ENCODE measurements at regions not wholly inside any gene's neighbourhood (a gene's known extent, or its start where the extent isn't known, plus 50 kb on each side); places are given as distances from the start of the nearest gene placed in this dataset.

- H3K4me1 ChIP-seq (ENCODE audit: control insufficient read depth in 1 of 2, insufficient read depth in 2 of 2, low read length in 2 of 2): no peaks in the 10 kb centered on the region
- no peak overlapping the region for H3K27ac ChIP-seq (ENCODE audit: low read depth, low read length)
- H3K4me3 ChIP-seq (replicated peaks in 1 of 2; ENCODE audit: low read depth in 1 of 2, low read length in 2 of 2): no peak overlapping the region
- H4K20me1 ChIP-seq (ENCODE audit: insufficient read depth): no peaks in the 10 kb centered on the region
- CTCF ChIA-PET: no interaction called here
- H3K9me3 ChIP-seq (ENCODE audit: control insufficient read depth in 1 of 2, insufficient read depth in 1 of 2, low read depth in 1 of 2, low read length in 2 of 2): no peaks in the 10 kb centered on the region
- no TSS peak for BruUV-seq (replicated peaks)
- DNase-seq (ENCODE audit: low read depth, low spot score): no peak
- H2AFZ ChIP-seq (ENCODE audit: low read depth, low read length, poor library complexity, severe bottlenecking): no peak overlapping the region
- POLR2A ChIA-PET: no interaction called here
- no peak overlapping the region for H3K4me2 ChIP-seq (ENCODE audit: low read length)
- no peak overlapping the region for H3K9ac ChIP-seq (ENCODE audit: low read length)
- intact Hi-C loops (cut with micrococcal nuclease): no loop called here
- ATAC-seq: no peak
- no peaks in the 10 kb centered on the region for H3K27me3 ChIP-seq (ENCODE audit: insufficient read depth, low read length)
- no peaks in the 10 kb centered on the region for H3K36me3 ChIP-seq (ENCODE audit: control insufficient read depth in 1 of 2, insufficient read depth in 2 of 2, low read length in 2 of 2)
- TF ChIP-seq TCF7L2 (IDR thresholded peaks at IDR 0.05; ENCODE audit: borderline replicate concordance, extremely low read depth, insufficient read depth, insufficient read length) (no peak), RAD21 (IDR thresholded peaks at IDR 0.05; ENCODE audit: low read depth) (no peak), JUND (IDR thresholded peaks at IDR 0.05) (no peak), POLR2AphosphoS5 (IDR thresholded peaks at IDR 0.05; ENCODE audit: low read depth, low read length) (no peak), CBX3 (IDR thresholded peaks at IDR 0.05; ENCODE audit: low read depth) (no peak), ATF3 (IDR thresholded peaks at IDR 0.05) (no peak), ZNF274 (IDR thresholded peaks at IDR 0.05; ENCODE audit: low read depth, low read length) (no peak), SRF (IDR thresholded peaks at IDR 0.05; ENCODE audit: low read depth) (no peak), ELF1 (IDR thresholded peaks at IDR 0.05; ENCODE audit: borderline replicate concordance, low read depth) (no peak), ZBTB33 (IDR thresholded peaks at IDR 0.05; ENCODE audit: extremely low read depth, insufficient replicate concordance, low read length) (no peak), CEBPB (IDR thresholded peaks at IDR 0.05; ENCODE audit: low read depth) (no peak), POLR2A (IDR thresholded peaks at IDR 0.05; ENCODE audit: borderline replicate concordance, extremely low read depth, insufficient read depth, insufficient read length) (no peak), SP1 (IDR thresholded peaks at IDR 0.05; ENCODE audit: low read depth) (no peak), EGR1 (IDR thresholded peaks at IDR 0.05; ENCODE audit: low read depth) (no peak), EZH2phosphoT487 (IDR thresholded peaks at IDR 0.05; ENCODE audit: borderline replicate concordance) (no peak)
- TF ChIP-seq, protein P1, sequence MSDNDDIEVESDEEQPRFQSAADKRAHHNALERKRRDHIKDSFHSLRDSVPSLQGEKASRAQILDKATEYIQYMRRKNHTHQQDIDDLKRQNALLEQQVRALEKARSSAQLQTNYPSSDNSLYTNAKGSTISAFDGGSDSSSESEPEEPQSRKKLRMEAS (IDR thresholded peaks at IDR 0.05): no peak
- TF ChIP-seq, protein P2, sequence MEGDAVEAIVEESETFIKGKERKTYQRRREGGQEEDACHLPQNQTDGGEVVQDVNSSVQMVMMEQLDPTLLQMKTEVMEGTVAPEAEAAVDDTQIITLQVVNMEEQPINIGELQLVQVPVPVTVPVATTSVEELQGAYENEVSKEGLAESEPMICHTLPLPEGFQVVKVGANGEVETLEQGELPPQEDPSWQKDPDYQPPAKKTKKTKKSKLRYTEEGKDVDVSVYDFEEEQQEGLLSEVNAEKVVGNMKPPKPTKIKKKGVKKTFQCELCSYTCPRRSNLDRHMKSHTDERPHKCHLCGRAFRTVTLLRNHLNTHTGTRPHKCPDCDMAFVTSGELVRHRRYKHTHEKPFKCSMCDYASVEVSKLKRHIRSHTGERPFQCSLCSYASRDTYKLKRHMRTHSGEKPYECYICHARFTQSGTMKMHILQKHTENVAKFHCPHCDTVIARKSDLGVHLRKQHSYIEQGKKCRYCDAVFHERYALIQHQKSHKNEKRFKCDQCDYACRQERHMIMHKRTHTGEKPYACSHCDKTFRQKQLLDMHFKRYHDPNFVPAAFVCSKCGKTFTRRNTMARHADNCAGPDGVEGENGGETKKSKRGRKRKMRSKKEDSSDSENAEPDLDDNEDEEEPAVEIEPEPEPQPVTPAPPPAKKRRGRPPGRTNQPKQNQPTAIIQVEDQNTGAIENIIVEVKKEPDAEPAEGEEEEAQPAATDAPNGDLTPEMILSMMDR (IDR thresholded peaks at IDR 0.05 in 2 of 3, conservative IDR thresholded peaks at IDR 0.05 in 1 of 3; ENCODE audit: borderline replicate concordance in 1 of 3, insufficient read depth in 1 of 3, low read depth in 2 of 3, low read length in 2 of 3): no peak
- RAD21 ChIA-PET (ENCODE audit: low non-redundant PET in 1 of 2, low total read pairs in 2 of 2, uncharacterized antibody in 2 of 2, unreplicated experiment in 2 of 2): no interaction called here
- H3K79me2 ChIP-seq (ENCODE audit: insufficient read depth, low read length): no peaks in the 10 kb centered on the region
- no peaks in the 10 kb centered on the region for H3K9me2 ChIP-seq (ENCODE audit: insufficient read depth)
Measured at GRCh38 chrX:42628471-42628870, 149.5 kb downstream of the PPP1R2C start.
